ENCODE measurements at regions not wholly inside any gene's neighbourhood (a gene's known extent, or its start where the extent isn't known, plus 50 kb on each side); places are given as distances from the start of the nearest gene placed in this dataset.

GRCh38 chr3:115279939-115280338, 132.9 kb upstream of the ZBTB20 start:
- TF ChIP-seq USF2 (IDR thresholded peaks at IDR 0.05), result no peak
- TF ChIP-seq CEBPB (IDR thresholded peaks at IDR 0.05), result no peak
- no peak for TF ChIP-seq CTCF (IDR thresholded peaks at IDR 0.05)
- no peak for TF ChIP-seq SMC3 (IDR thresholded peaks at IDR 0.05)
- no peak for TF ChIP-seq POLR2A (IDR thresholded peaks at IDR 0.05; ENCODE audit: low read length)
- TF ChIP-seq BCL3 (IDR thresholded peaks at IDR 0.05), result no peak
- no peak for TF ChIP-seq CHD2 (IDR thresholded peaks at IDR 0.05; ENCODE audit: low read length, partially characterized antibody)
- TF ChIP-seq HDAC2 (IDR thresholded peaks at IDR 0.05), result no peak
- TF ChIP-seq FOXS1 (CRISPR knock-in tag; IDR thresholded peaks at IDR 0.05), result no peak
- TF ChIP-seq RAD21 (conservative IDR thresholded peaks at IDR 0.05 in 1 of 2, IDR thresholded peaks at IDR 0.05 in 1 of 2), result no peak
- TF ChIP-seq EP300 (IDR thresholded peaks at IDR 0.05), result no peak

Data from A549 (cell line).